Natural killer cell (primary cell): ENCODE measurements at regions not wholly inside any gene's neighbourhood (a gene's known extent, or its start where the extent isn't known, plus 50 kb on each side); places are given as distances from the start of the nearest gene placed in this dataset.

Experiments used
- ATAC-seq, 3 donors: fragments of 150-1000 bp in 2 of 3; fragments of 200-7000 bp in 1 of 3; cut with Tn5 transposase; 1 replicate in 1 of 3; 2 replicates in 2 of 3; pipeline ENCODE4 v1.10.0; 2021; ENCODE audit warnings: mild to moderate bottlenecking in 2 of 3, moderate library complexity in 2 of 3
- DNase-seq, 2 donors: peaks; one replicate each; pipeline versions ENCODE4 v3.0.0 to v3.0.0-alpha.2; 2013 to 2021; ENCODE audit warnings: mixed read lengths in 1 of 2
- H3K27ac ChIP-seq: one replicate; pipeline ENCODE4 v1.5.1; 2013; ENCODE audit warnings: mild to moderate bottlenecking, low read length
- H3K27me3 ChIP-seq: one replicate; pipeline ENCODE4 v1.6.1; 2013; ENCODE audit warnings: low read length; ENCODE audit not compliant: control insufficient read depth, insufficient read depth
- H3K36me3 ChIP-seq: one replicate; pipeline ENCODE4 v1.6.1; 2013; ENCODE audit warnings: low read length; ENCODE audit not compliant: control insufficient read depth, insufficient read depth
- H3K4me1 ChIP-seq: one replicate; pipeline ENCODE4 v1.6.1; 2013; ENCODE audit warnings: low read length; ENCODE audit not compliant: control insufficient read depth, insufficient read depth
- H3K4me3 ChIP-seq: one replicate; pipeline ENCODE4 v1.5.1; 2013; ENCODE audit warnings: low read length
- H3K9me3 ChIP-seq: one replicate; pipeline ENCODE4 v1.6.1; 2013; ENCODE audit warnings: low read length; ENCODE audit not compliant: control insufficient read depth, insufficient read depth
- H3K27ac Mint-ChIP-seq, 2 donors: one replicate each; pipeline ENCODE4 v1.8.0; 2022; ENCODE audit warnings: mild to moderate bottlenecking in 2 of 2, mixed read lengths in 2 of 2, moderate library complexity in 1 of 2
- H3K27me3 Mint-ChIP-seq, 2 donors: one replicate each; pipeline ENCODE4 v1.8.0; 2022; ENCODE audit warnings: low read depth in 2 of 2, mixed read lengths in 2 of 2
- H3K36me3 Mint-ChIP-seq: one replicate; pipeline ENCODE4 v1.8.0; 2022; ENCODE audit warnings: mixed read lengths
- H3K4me1 Mint-ChIP-seq, 2 donors: one replicate each; pipeline ENCODE4 v1.8.0; 2022; ENCODE audit warnings: mixed read lengths in 2 of 2
- H3K4me3 Mint-ChIP-seq: one replicate; pipeline ENCODE4 v1.8.0; 2022; ENCODE audit warnings: mild to moderate bottlenecking, moderate library complexity, mixed read lengths
- H3K9me3 Mint-ChIP-seq, 2 donors: one replicate each; pipeline ENCODE4 v1.8.0; 2022; ENCODE audit warnings: mixed read lengths in 2 of 2
- WGBS: methylation state at CpG from one replicate; pipeline ENCODE4 v1.1.7; 2013; ENCODE audit warnings: missing lambda C conversion rate; ENCODE audit not compliant: insufficient coverage; 5-methylcytosine and 5-hydroxymethylcytosine counted together
- intact Hi-C: fragments of 100-400 bp; cut with micrococcal nuclease; formaldehyde crosslinking; loops from one replicate; pipeline ENCODE4 v1.14.2; 2022
- TF ChIP-seq, protein P1 (sequence below): fragments of 200-600 bp; IDR thresholded peaks from one replicate; pipeline ENCODE4 v1.8.0; 2022; ENCODE audit warnings: antibody characterized with exemption

DNA sequence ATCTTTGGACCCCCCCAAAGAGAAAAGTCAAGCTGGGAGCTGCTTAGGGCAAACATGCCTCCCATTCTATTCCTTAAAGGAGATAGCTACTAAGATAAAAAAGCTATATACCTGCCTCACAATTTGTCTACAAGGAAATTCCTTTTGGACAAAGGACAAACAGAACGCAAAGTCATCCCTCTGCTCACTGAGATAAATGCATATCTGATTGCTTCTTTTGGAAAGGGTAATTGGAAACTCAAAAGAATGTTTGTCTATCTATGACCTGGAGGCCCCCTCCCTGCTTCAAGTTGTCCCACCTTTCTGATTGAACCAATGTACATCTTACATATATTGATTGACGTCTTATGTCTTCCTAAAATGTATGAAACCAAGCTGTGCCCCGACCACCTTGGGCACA is 80.9 kb upstream of the FUT8 start:
- H3K4me1 Mint-ChIP-seq: no peaks in the 10 kb centered on the region
- DNase-seq (no peak), ATAC-seq (no peak)

DNA sequence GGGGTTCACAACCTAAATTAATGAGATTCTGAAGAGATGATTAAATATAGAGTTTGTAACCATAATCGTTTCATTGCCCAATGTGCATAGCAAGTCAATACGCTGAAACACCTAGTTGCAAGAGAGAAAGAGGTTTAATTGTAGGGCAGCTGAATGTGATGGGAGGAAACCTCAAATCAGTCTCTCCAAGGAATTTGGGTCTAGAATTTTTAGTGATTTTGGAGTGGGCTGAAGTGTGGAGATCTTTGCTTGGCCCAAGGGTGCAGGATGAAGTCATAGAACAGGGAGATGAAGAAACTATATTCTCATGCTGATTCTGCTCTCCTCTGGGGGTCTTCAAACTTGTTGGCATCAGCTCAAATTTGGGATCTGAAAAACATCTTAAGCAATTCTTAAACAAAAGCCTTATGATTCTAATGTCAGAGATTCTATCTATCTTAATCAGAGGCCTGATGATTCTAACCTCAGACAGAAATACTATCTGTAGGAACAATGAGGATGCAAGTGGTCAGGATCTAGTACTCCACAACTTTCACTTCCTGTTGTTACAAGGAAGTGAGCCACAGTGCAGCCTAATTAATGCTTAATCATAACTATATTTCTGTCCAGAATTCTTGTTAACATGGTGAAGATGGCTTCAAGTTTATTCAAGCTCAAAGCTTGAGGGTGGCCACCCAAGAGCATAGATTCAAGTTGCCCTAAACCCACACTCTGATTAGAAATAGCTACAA is 80.2 kb upstream of the FUT8 start:
- H3K27me3 ChIP-seq: no peaks in the 10 kb centered on the region
- ATAC-seq (no peak), DNase-seq (no peak)
- peaks cover 9% of the 10 kb centered on the region for H3K4me1 ChIP-seq
- Mint-ChIP-seq H3K4me1 (no peaks in the 10 kb centered on the region), H3K27ac (no peak overlapping the region), H3K4me3 (no peak overlapping the region), H3K36me3 (no peaks in the 10 kb centered on the region), H3K27me3 (no peaks in the 10 kb centered on the region), H3K9me3 (no peaks in the 10 kb centered on the region)
- no peak overlapping the region for H3K27ac ChIP-seq
- 84% methylated on average over 2 of the region's 2 CpGs for WGBS
- no peak overlapping the region for H3K4me3 ChIP-seq
- TF ChIP-seq, protein P1, sequence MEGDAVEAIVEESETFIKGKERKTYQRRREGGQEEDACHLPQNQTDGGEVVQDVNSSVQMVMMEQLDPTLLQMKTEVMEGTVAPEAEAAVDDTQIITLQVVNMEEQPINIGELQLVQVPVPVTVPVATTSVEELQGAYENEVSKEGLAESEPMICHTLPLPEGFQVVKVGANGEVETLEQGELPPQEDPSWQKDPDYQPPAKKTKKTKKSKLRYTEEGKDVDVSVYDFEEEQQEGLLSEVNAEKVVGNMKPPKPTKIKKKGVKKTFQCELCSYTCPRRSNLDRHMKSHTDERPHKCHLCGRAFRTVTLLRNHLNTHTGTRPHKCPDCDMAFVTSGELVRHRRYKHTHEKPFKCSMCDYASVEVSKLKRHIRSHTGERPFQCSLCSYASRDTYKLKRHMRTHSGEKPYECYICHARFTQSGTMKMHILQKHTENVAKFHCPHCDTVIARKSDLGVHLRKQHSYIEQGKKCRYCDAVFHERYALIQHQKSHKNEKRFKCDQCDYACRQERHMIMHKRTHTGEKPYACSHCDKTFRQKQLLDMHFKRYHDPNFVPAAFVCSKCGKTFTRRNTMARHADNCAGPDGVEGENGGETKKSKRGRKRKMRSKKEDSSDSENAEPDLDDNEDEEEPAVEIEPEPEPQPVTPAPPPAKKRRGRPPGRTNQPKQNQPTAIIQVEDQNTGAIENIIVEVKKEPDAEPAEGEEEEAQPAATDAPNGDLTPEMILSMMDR: no peak
- intact Hi-C loops: no loop called here
- H3K36me3 ChIP-seq: no peaks in the 10 kb centered on the region
- no peaks in the 10 kb centered on the region for H3K9me3 ChIP-seq

More for the DNA sequence above, 80.9 kb upstream of the FUT8 start:
- Mint-ChIP-seq H3K9me3 (no peaks in the 10 kb centered on the region), H3K27ac (no peak overlapping the region), H3K36me3 (no peaks in the 10 kb centered on the region), H3K27me3 (no peaks in the 10 kb centered on the region), H3K4me3 (no peak overlapping the region)
- intact Hi-C loops: no loop called here
- TF ChIP-seq, protein P1: no peak
- 69% methylated on average over 3 of the region's 3 CpGs for WGBS
- Histone ChIP-seq H3K9me3 (no peaks in the 10 kb centered on the region), H3K27ac (no peak overlapping the region), H3K4me1 (peaks cover 9% of the 10 kb centered on the region), H3K27me3 (no peaks in the 10 kb centered on the region), H3K4me3 (no peak overlapping the region), H3K36me3 (no peaks in the 10 kb centered on the region)

DNA sequence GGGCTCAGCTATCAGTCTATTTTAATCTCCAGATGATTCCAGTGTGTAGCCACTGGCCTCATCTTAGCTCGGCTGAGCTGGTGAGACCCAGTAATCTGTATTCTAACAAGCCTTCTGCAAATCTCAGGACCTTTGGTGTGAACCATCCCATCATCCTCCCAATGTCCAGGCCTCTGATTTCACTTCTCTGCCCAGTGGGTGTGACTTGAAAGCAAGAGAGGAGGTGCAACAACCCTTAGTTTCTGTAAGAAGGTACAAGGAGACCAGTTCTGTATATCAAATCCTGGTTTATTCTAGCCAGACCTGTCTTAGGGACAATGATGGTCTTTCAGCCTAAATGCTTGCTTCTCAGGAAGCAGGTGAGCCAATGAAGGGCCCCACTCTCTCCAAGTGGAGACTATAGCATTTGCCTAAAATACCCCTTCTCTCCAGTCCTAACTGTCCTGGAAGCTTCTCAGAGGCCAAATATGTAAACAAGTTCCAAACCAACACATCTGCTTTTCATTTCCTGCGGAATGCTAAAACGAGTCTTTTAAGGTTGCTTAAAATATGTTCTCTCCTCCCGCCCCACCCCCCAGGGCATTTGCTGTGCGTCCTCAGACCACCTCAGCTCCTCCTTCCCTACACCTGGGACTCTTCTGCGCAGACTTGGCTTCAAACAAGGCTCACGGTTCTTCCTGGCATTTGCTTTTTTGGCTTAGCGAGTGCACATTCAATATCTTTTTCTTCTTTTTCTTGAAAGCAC is 78.4 kb upstream of the FUT8 start:
- DNase-seq (no peak), ATAC-seq (no peak)
- no peaks in the 10 kb centered on the region for H3K27me3 ChIP-seq
- Mint-ChIP-seq H3K27me3 (no peaks in the 10 kb centered on the region), H3K36me3 (no peaks in the 10 kb centered on the region), H3K9me3 (no peaks in the 10 kb centered on the region), H3K4me1 (no peaks in the 10 kb centered on the region), H3K27ac (no peak overlapping the region), H3K4me3 (no peak overlapping the region)
- H3K4me1 ChIP-seq: peaks cover 9% of the 10 kb centered on the region
- no peaks in the 10 kb centered on the region for H3K36me3 ChIP-seq
- intact Hi-C loops: no loop called here
- TF ChIP-seq, protein P1: no peak
- no peaks in the 10 kb centered on the region for H3K9me3 ChIP-seq
- H3K27ac ChIP-seq: no peak overlapping the region
- 54% methylated on average over 8 of the region's 8 CpGs for WGBS
- no peak overlapping the region for H3K4me3 ChIP-seq
